HG02852 (cell line): ENCODE measurements at regions not wholly inside any gene's neighbourhood (a gene's known extent, or its start where the extent isn't known, plus 50 kb on each side); places are given as distances from the start of the nearest gene placed in this dataset.

ENCODE experiments used
- ATAC-seq: cut with Tn5 transposase; IDR thresholded peaks from one replicate; pipeline ENCODE4 v1.9.1; 2021; ENCODE audit warnings: mild to moderate bottlenecking, moderate library complexity; ENCODE audit not compliant: unreplicated experiment

GRCh38 chr9:103755441-103755840, 338.7 kb upstream of the SMC2 start:
- ATAC-seq: no peak

- ATAC-seq: no peak
These were observed 338.1 kb upstream of the SMC2 start for GRCh38 chr9:103755986-103756385.

- ATAC-seq: no peak
These were observed 337.0 kb upstream of the SMC2 start for GRCh38 chr9:103757062-103757461.

GRCh38 chr9:103761466-103761865, 332.6 kb upstream of the SMC2 start:
- no peak for ATAC-seq

GRCh38 chr9:103789686-103790085, 304.4 kb upstream of the SMC2 start:
- ATAC-seq: peak; percentile 99

- peak; percentile 100 for ATAC-seq
These were observed 295.5 kb upstream of the SMC2 start for GRCh38 chr9:103798620-103799019.

- ATAC-seq: no peak
These were observed 294.1 kb upstream of the SMC2 start for GRCh38 chr9:103799959-103800358.

- ATAC-seq: no peak
These were observed 292.0 kb upstream of the SMC2 start for GRCh38 chr9:103802068-103802467.

- no peak for ATAC-seq
These were observed 290.9 kb upstream of the SMC2 start for GRCh38 chr9:103803245-103803644.

GRCh38 chr9:103804077-103804735, 289.9 kb upstream of the SMC2 start:
- ATAC-seq: no peak

GRCh38 chr9:103809745-103810144, 284.4 kb upstream of the SMC2 start:
- ATAC-seq: no peak

GRCh38 chr9:103811462-103811861, 282.6 kb upstream of the SMC2 start:
- ATAC-seq: no peak

- ATAC-seq: peak; percentile 50
These were observed 278.0 kb upstream of the SMC2 start for GRCh38 chr9:103816146-103816545.

GRCh38 chr9:103819936-103820335, 274.2 kb upstream of the SMC2 start:
- ATAC-seq: no peak

GRCh38 chr9:103821115-103821514, 273.0 kb upstream of the SMC2 start:
- no peak for ATAC-seq

- no peak for ATAC-seq
These were observed 256.2 kb upstream of the SMC2 start for GRCh38 chr9:103837940-103838339.

GRCh38 chr9:103839197-103839596, 254.9 kb upstream of the SMC2 start:
- ATAC-seq: no peak

GRCh38 chr9:103867886-103868285, 226.2 kb upstream of the SMC2 start:
- ATAC-seq: no peak

GRCh38 chr9:103872811-103873210, 221.3 kb upstream of the SMC2 start:
- ATAC-seq: no peak

GRCh38 chr9:103881419-103881818, 212.7 kb upstream of the SMC2 start:
- no peak for ATAC-seq

- ATAC-seq: no peak
These were observed 204.1 kb upstream of the SMC2 start for GRCh38 chr9:103889989-103890388.

GRCh38 chr9:103894184-103894583, 199.9 kb upstream of the SMC2 start:
- no peak for ATAC-seq

GRCh38 chr9:103898550-103898949, 195.6 kb upstream of the SMC2 start:
- ATAC-seq: no peak
